Activated T-helper 17 cell treated with anti-CD3 and anti-CD28 coated beads, Interleukin-2, amount 50 U/mL, for 72 hours (primary cell): ENCODE measurements at regions not wholly inside any gene's neighbourhood (a gene's known extent, or its start where the extent isn't known, plus 50 kb on each side); places are given as distances from the start of the nearest gene placed in this dataset.
"Not testable (repeated sequence)": the region's sequence is repeated elsewhere in the genome, so short reads cannot be mapped to it uniquely, and the experiment has no call there.

Experiments
- ATAC-seq: fragments of 150-1000 bp; cut with Tn5 transposase; replicated peaks from 2 replicates; pipeline ENCODE4 v1.10.0; 2021; ENCODE audit warnings: mild to moderate bottlenecking, moderate library complexity
- H3K27ac Mint-ChIP-seq: one replicate; pipeline ENCODE4 v1.8.0; 2022; ENCODE audit warnings: mixed read lengths
- H3K27me3 Mint-ChIP-seq: one replicate; pipeline ENCODE4 v1.8.0; 2022; ENCODE audit warnings: mixed read lengths
- H3K36me3 Mint-ChIP-seq: one replicate; pipeline ENCODE4 v1.8.0; 2022; ENCODE audit warnings: low read depth, mild to moderate bottlenecking, mixed read lengths
- H3K4me1 Mint-ChIP-seq: one replicate; pipeline ENCODE4 v1.8.0; 2022; ENCODE audit warnings: mixed read lengths
- H3K4me3 Mint-ChIP-seq: one replicate; pipeline ENCODE4 v1.8.0; 2022; ENCODE audit warnings: mild to moderate bottlenecking, mixed read lengths
- H3K9me3 Mint-ChIP-seq: one replicate; pipeline ENCODE4 v1.8.0; 2022; ENCODE audit warnings: mixed read lengths

GRCh38 chr2:195586062-195586714, 70.8 kb upstream of the SLC39A10 start:
- Mint-ChIP-seq H3K27me3 (no peaks in the 10 kb centered on the region), H3K4me3 (no peak overlapping the region), H3K36me3 (no peaks in the 10 kb centered on the region), H3K9me3 (peaks cover 3% of the 10 kb centered on the region), H3K4me1 (no peaks in the 10 kb centered on the region), H3K27ac (no peak overlapping the region)
- no peak for ATAC-seq

GRCh38 chr2:195582188-195582587, 74.8 kb upstream of the SLC39A10 start:
- ATAC-seq, result no peak
- H3K9me3 Mint-ChIP-seq, result peaks cover 6% of the 10 kb centered on the region
- H3K27ac Mint-ChIP-seq, result peak overlapping the region; percentile 34
- H3K4me1 Mint-ChIP-seq, result peaks cover 12% of the 10 kb centered on the region
- H3K36me3 Mint-ChIP-seq, result no peaks in the 10 kb centered on the region
- no peaks in the 10 kb centered on the region for H3K27me3 Mint-ChIP-seq
- no peak overlapping the region for H3K4me3 Mint-ChIP-seq

GRCh38 chr2:195579776-195580555, 77.1 kb upstream of the SLC39A10 start:
- peaks cover 19% of the 10 kb centered on the region for H3K4me1 Mint-ChIP-seq
- peak overlapping the region; percentile 83 for H3K27ac Mint-ChIP-seq
- H3K27me3 Mint-ChIP-seq, result no peaks in the 10 kb centered on the region
- H3K4me3 Mint-ChIP-seq, result peak overlapping the region; percentile 40
- peaks cover 6% of the 10 kb centered on the region for H3K9me3 Mint-ChIP-seq
- no peaks in the 10 kb centered on the region for H3K36me3 Mint-ChIP-seq
- no peak for ATAC-seq

GRCh38 chr2:195575879-195576401, 81.1 kb upstream of the SLC39A10 start:
- H3K9me3 Mint-ChIP-seq, result peaks cover 3% of the 10 kb centered on the region
- peak; percentile 84 for ATAC-seq
- peaks cover 19% of the 10 kb centered on the region for H3K4me1 Mint-ChIP-seq
- peak overlapping the region; percentile 67 for H3K27ac Mint-ChIP-seq
- H3K27me3 Mint-ChIP-seq, result no peaks in the 10 kb centered on the region
- H3K36me3 Mint-ChIP-seq, result no peaks in the 10 kb centered on the region
- peak overlapping the region; percentile 46 for H3K4me3 Mint-ChIP-seq

GRCh38 chr2:195575016-195575415, 82.0 kb upstream of the SLC39A10 start:
- Mint-ChIP-seq H3K36me3 (no peaks in the 10 kb centered on the region), H3K4me1 (peaks cover 13% of the 10 kb centered on the region), H3K27ac (peak overlapping the region; percentile 61), H3K9me3 (no peaks in the 10 kb centered on the region), H3K27me3 (no peaks in the 10 kb centered on the region), H3K4me3 (no peak overlapping the region)
- no peak for ATAC-seq

GRCh38 chr2:195574312-195574711, 82.7 kb upstream of the SLC39A10 start:
- H3K36me3 Mint-ChIP-seq, result no peaks in the 10 kb centered on the region
- no peak overlapping the region for H3K4me3 Mint-ChIP-seq
- H3K9me3 Mint-ChIP-seq, result no peaks in the 10 kb centered on the region
- peaks cover 12% of the 10 kb centered on the region for H3K4me1 Mint-ChIP-seq
- H3K27ac Mint-ChIP-seq, result peak overlapping the region; percentile 61
- no peaks in the 10 kb centered on the region for H3K27me3 Mint-ChIP-seq
- ATAC-seq, result peak; percentile 57

GRCh38 chr2:195572895-195573683, 83.9 kb upstream of the SLC39A10 start:
- ATAC-seq, result no peak
- Mint-ChIP-seq H3K36me3 (no peaks in the 10 kb centered on the region), H3K4me1 (peaks cover 12% of the 10 kb centered on the region), H3K9me3 (no peaks in the 10 kb centered on the region), H3K4me3 (no peak overlapping the region), H3K27ac (peak overlapping the region; percentile 53), H3K27me3 (no peaks in the 10 kb centered on the region)

- Mint-ChIP-seq H3K27me3 (no peaks in the 10 kb centered on the region), H3K4me1 (peaks cover 5% of the 10 kb centered on the region), H3K4me3 (no peak overlapping the region), H3K27ac (no peak overlapping the region), H3K9me3 (no peaks in the 10 kb centered on the region), H3K36me3 (no peaks in the 10 kb centered on the region)
- ATAC-seq, result no peak
Measured at GRCh38 chr2:195570329-195570728, 86.7 kb upstream of the SLC39A10 start.

- no peak overlapping the region for H3K27ac Mint-ChIP-seq
- no peaks in the 10 kb centered on the region for H3K9me3 Mint-ChIP-seq
- no peaks in the 10 kb centered on the region for H3K27me3 Mint-ChIP-seq
- H3K4me1 Mint-ChIP-seq, result peaks cover 5% of the 10 kb centered on the region
- H3K4me3 Mint-ChIP-seq, result no peak overlapping the region
- ATAC-seq, result no peak
- no peaks in the 10 kb centered on the region for H3K36me3 Mint-ChIP-seq
Measured at GRCh38 chr2:195569255-195569654, 87.8 kb upstream of the SLC39A10 start.

GRCh38 chr2:195564625-195565135, 92.3 kb upstream of the SLC39A10 start:
- Mint-ChIP-seq H3K27ac (peak overlapping the region; percentile 95), H3K36me3 (peaks cover 31% of the 10 kb centered on the region), H3K4me3 (peak overlapping the region; percentile 87), H3K4me1 (peaks cover 28% of the 10 kb centered on the region)
- ATAC-seq, H3K9me3 Mint-ChIP-seq, H3K27me3 Mint-ChIP-seq: not testable (repeated sequence)

- peak; percentile 72 for ATAC-seq
- Mint-ChIP-seq H3K9me3 (no peaks in the 10 kb centered on the region), H3K27me3 (no peaks in the 10 kb centered on the region), H3K4me1 (peaks cover 25% of the 10 kb centered on the region), H3K4me3 (peak overlapping the region; percentile 87), H3K27ac (peak overlapping the region; percentile 95), H3K36me3 (peaks cover 37% of the 10 kb centered on the region)
Measured at GRCh38 chr2:195563857-195564512, 93.0 kb upstream of the SLC39A10 start.

GRCh38 chr2:195562570-195563566, 94.2 kb upstream of the SLC39A10 start:
- peak overlapping the region; percentile 87 for H3K4me3 Mint-ChIP-seq
- H3K27ac Mint-ChIP-seq, result peak overlapping the region; percentile 95
- no peaks in the 10 kb centered on the region for H3K27me3 Mint-ChIP-seq
- H3K9me3 Mint-ChIP-seq, result no peaks in the 10 kb centered on the region
- H3K36me3 Mint-ChIP-seq, result peaks cover 37% of the 10 kb centered on the region
- peaks cover 33% of the 10 kb centered on the region for H3K4me1 Mint-ChIP-seq
- ATAC-seq, result peak; percentile 8
